NOMO-1 (cell line): ENCODE measurements at regions not wholly inside any gene's neighbourhood (a gene's known extent, or its start where the extent isn't known, plus 50 kb on each side); places are given as distances from the start of the nearest gene placed in this dataset.
"Not testable (repeated sequence)": the region's sequence is repeated elsewhere in the genome, so short reads cannot be mapped to it uniquely, and the experiment has no call there.

Experiments used
- DNase-seq, 2 experiments: peaks; one replicate each; lab custom pipeline; 2025; ENCODE audit not compliant: unreplicated experiment in 2 of 2; lab: John Stamatoyannopoulos, UW

GRCh38 chr6:22115559-22115958, 181.3 kb downstream of the PRL start:
- DNase-seq, result no peak

DNA sequence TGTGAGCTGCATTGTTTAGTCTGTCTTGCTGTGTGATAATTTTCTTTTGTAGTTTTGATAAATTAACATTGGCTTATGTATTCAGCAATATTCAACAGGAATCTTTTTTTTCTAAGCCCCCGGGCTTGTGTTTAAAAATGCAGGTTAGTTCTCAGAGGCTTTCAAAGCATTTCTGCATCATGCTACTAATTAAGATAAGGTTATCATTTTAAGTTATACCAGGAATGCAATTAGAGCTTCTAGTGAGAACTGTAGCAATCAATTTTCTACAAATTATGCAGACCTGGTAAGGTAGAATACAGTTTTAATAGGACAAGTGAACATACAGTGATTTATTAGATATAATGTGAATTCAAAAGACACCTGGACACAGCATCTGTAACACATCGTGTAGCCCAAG, 179.2 kb downstream of the PRL start:
- DNase-seq, result no peak

GRCh38 chr6:22119500-22119899, 177.3 kb downstream of the PRL start:
- no peak for DNase-seq

- DNase-seq, result no peak
Observed at GRCh38 chr6:22124756-22125155, 172.1 kb downstream of the PRL start.

GRCh38 chr6:22126910-22127309, 169.9 kb downstream of the PRL start:
- DNase-seq, result no peak

DNA sequence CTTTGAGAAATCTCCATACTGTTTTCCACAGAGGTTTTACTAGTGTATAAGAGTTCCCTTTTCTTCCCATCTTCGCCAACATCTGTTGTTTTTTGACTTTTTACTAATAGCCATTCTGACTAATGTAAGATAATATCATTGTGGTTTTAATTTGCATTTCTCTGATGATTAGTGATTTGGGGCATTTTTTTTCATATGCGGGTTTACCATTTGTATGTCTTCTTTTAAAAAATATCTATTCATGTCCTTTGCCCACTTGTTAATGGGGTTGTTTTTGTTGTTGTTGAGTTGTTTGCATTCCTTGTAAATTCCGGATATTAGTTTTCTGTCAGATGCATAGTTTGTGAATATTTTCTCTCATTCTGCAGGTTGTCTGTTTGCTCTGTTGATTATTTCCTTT, 167.1 kb downstream of the PRL start:
- DNase-seq, result no peak

DNA sequence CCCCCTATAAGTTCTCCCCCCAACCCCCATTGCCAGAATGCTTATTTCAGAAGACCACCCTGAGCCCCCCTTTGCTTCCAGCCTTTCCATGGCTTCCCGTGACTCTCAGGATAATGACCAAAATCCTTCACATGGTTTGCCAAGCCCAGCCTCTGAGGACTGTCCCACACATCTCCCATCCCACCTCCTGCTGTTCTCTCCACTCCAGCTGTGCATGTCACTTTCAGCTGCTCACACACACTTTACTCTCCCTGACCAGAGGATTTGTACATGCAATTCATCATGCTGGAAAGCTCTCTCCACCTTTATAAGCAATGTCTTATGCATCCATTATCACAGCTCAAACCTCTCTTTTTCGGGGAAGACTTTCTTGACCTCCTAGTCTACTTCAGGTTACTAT, 164.2 kb downstream of the PRL start:
- DNase-seq, result no peak

DNA sequence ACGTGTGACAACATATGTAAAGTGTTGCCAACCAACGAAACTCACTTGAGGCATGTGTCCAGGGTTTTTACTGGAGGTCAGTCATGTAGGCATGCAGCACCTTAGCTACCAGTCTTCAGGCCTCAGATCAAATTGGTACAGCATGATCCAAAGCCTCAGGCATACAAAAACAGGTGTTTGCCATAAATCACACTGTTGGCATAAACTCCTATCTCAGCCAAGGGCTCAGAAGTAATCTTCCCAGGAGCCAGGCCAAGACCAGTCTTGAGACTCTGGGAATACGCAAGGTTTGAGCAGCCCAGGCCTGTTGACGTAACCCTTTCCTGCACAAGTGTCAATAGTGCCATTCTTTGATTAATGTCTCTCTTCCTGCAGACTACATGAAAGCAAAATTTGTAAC, 163.5 kb downstream of the PRL start:
- DNase-seq, result no peak

GRCh38 chr6:22134308-22134707, 162.5 kb downstream of the PRL start:
- DNase-seq, result no peak

GRCh38 chr6:22135395-22135794, 161.4 kb downstream of the PRL start:
- DNase-seq, result no peak

GRCh38 chr6:22140736-22141135, 156.1 kb downstream of the PRL start:
- not testable (repeated sequence) for DNase-seq

GRCh38 chr6:22141241-22141745, 155.5 kb downstream of the PRL start:
- DNase-seq, result no peak

- DNase-seq, result no peak
Observed at GRCh38 chr6:22142856-22143255, 154.0 kb downstream of the PRL start.

DNA sequence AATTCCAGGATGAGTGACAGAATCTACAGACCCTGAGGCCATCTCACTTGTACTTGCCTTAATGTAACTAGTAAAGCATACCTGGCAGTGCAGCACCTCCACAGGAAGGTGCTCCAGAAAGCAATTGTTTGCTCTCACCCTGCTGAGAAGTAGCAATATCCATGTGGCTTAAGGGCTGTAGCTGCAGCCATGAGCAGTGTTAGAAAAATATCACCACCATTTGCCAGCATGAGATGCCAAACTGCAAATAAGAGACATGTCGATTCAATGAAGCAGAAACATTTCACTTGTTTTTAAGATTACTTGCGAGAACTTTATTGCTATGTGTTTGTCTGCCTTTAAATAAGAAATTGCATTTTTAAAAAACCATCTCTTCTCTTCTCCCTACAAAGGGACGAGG, 151.5 kb downstream of the PRL start:
- no peak for DNase-seq

GRCh38 chr6:22145823-22146677, 150.8 kb downstream of the PRL start:
- no peak for DNase-seq

DNA sequence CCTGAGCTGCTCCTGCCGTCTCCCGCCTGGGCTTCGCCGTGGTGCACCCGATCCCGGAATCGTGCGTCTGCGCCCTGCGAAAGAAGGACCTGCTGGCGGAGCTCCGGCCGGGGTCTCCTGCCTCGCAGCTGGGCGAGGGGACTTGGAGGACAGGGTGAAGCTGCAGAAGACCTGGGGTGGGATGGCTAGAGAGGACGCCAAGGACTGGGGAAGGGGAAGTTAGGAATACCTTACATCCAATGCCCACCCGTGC, 150.2 kb downstream of the PRL start:
- no peak for DNase-seq

DNA sequence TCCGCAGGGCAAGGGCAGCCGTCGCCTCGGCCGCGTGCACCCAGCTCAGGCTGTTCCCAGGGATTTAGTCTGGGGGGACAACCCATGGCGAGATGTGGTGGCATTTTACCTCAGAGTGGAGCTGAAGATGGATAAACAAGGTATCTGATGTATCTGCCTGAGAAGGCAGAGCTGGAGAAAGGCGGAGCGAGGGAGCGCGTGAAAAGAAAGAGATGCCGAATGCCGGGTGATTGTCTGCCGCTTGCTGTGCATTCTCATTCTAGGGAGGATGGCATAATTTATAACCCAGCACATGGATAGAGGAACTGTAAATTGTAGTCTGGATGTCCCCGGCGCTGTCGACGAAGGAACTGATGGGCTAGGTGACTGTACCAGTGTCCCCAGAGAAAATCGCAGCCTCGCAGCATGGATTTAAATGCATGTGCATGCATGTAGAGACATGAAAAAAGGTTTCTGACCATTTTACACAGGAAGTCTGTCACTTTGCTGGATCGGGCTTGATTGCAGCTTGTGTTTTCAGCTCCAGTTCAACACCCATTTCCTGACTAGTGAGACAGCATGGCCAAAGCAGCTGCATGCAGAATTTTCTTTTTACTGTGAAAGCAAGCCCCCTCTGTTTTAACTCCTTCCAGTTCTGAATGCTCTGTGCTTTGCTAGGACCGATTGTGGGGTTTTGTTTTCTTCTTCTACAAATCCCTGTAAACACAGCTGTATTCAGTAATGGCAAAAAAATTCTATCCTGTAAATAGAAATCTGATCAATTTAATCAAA, 149.7 kb downstream of the PRL start:
- DNase-seq, result no peak

GRCh38 chr6:22147921-22148776, 148.7 kb downstream of the PRL start:
- no peak for DNase-seq

- DNase-seq, result no peak
Observed at GRCh38 chr6:22149096-22149495, 147.7 kb downstream of the PRL start.

GRCh38 chr6:22149501-22150367, 147.1 kb downstream of the PRL start:
- no peak for DNase-seq
